ENCODE measurements at regions not wholly inside any gene's neighbourhood (a gene's known extent, or its start where the extent isn't known, plus 50 kb on each side); places are given as distances from the start of the nearest gene placed in this dataset.

DNA sequence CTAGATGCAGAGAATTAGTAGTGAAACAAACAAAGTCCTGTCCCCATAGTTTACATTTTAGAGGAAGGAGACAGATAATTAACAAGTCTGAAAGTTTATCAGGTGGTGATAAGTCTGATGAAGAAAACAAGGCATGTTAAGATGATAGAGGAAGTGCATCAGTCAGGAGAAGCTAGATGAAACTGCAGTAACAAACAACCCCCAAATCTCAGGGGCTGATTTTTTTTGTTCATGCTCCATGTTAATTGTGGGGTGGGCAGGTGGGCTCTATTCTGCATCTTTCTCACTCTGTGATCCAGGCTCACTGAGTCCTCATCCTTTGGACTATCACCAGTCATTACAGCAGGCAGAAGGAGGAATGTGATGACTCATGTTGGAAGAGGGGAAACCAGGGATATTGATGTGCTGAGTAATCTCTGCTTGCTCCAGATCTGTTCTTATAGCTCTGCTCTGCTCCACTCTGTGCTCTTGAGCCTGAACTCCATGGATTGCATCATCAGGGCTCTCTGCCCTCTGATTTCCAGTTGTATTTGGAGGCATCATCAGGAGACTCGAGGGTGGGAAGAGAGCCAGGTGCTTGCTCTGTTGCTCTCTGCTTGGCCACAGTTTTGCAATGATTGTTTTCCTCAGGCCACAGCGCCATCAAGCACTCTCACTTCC is 166.9 kb downstream of the IER5 start:
- DNase-seq (ENCODE audit: low read depth in 3 of 3, low spot score in 1 of 3): no peak

DNA sequence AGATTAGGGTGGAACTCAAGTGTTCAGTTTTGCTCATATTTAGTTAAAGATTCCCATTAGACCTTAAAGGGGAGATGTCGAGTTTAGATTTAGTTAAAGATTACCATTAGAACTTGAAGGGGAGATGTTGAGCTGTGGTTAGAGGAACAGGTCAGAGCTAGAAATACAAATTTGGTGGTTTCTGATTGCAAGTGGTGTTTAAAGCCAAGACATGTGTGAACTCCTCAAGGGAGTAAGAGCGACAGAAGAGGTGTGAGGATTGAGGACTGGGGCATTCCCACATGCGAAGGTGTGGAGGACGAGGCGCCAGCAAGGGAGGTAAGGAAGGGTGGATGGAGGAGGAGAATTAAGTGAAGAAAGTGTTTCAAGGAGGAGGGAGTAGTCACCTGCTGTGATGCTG is 168.6 kb downstream of the IER5 start:
- no peak for DNase-seq (ENCODE audit: low read depth in 3 of 3, low spot score in 1 of 3)

DNA sequence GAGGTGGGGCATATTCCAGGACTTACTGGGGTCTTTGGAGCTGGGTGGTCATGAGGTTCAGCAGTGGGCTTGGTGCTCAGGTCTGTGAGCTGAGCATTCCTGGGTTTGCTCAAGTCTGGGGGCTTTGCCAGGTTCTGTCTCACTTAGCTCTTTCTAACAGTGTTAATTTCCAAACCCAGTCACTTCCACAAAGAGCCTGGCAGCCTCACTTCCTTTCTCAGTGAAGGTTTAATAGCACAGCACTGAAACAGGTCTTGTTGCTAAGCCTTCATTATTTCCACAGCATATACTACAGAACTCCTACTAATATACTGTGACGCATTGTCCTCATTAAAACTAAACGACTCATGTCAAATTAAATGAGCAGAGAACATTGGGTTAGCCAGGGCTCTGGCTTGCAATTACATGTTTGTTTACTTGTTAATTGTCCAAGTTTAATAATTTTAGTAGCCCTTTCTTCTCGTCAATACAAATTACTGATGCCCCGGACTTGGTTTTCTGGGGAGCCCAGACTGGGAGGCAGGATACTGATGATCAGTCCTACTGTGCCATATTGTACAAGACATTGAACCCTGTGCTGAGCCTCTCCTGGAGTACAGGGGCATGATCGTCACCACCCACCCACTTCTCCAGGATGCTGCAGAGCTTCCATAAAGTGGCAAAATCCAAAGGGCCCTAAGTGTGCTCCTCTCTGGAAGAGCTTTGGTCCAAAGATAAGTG is 170.7 kb downstream of the IER5 start:
- no peak for DNase-seq (ENCODE audit: low read depth in 3 of 3, low spot score in 1 of 3)

DNA sequence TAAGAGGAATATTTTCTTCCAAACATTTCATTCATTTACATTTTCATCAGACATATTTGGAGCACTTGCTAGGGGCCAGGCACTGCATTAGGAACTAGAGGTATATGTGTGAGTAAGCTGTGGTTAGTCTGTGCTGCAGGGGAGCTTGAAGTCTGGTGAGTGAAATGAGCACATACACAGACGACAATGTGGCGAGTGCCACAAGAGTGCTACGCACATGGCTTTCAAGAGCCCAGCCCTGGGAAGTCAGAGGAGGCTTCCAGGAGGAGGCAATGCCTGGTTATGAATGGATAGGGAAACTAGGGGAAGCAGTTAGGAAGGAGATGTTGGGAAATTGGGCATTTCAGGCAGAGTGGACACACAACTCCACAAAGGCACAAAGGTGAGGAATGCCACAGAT is 171.8 kb downstream of the IER5 start:
- DNase-seq (ENCODE audit: low read depth in 3 of 3, low spot score in 1 of 3): no peak

DNA sequence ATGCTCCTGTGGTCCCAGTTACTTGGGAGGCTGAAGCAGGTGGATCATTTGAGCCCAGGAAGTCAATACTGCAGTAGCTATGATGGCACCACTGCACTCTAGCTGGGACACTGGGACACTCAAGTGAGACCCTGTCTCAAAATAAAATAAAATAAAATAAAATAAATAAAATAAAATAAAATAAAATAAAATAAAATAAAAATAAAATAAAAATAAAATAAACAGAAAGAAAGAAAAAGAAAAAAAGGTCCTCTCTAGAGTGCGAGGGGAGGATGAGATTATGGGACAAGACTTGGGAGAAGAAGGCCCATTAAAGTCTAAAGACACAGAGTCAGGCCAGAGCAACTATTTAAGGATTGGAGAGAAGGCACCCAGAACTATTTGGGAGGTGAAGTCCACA is 172.5 kb downstream of the IER5 start:
- no peak for DNase-seq (ENCODE audit: low read depth in 3 of 3, low spot score in 1 of 3)

DNA sequence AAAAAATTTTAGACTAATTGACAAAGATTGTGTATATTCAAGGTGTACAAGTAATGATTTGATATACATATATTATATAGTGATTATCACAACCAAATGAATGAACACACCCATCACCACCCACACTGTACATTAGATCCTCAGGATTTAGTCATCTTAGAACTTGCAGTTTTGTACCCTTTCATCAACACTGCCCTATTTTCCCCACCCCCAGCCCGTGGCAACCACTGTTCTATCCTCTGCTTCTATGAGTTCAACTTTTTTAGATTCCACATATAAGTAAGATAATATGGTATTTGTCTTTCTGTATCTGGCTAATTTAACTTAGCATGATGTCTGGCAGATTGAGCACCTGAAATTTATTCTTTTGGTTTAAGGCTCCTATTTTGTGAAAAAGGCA is 173.6 kb downstream of the IER5 start:
- DNase-seq (ENCODE audit: low read depth in 3 of 3, low spot score in 1 of 3): no peak

DNA sequence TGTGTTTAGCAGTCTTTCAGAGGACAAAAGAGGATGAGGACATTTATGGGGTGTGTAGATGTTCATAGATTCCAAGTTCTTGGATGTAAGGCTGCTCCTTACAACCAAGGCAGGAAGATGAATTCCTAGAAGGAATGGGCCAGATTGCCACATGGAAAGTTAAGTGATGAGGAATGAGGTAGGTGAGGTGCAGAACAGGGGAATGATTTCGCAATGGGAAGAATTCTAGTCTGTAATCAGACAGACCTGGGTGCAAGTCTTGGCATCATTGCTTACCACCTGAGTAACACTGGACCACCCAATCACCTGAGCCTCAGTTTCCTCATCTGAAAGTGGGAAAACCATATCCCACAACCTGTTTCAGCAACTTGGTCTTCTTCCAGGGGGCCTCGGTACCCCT is 174.9 kb downstream of the IER5 start:
- no peak for DNase-seq (ENCODE audit: low read depth in 3 of 3, low spot score in 1 of 3)

DNA sequence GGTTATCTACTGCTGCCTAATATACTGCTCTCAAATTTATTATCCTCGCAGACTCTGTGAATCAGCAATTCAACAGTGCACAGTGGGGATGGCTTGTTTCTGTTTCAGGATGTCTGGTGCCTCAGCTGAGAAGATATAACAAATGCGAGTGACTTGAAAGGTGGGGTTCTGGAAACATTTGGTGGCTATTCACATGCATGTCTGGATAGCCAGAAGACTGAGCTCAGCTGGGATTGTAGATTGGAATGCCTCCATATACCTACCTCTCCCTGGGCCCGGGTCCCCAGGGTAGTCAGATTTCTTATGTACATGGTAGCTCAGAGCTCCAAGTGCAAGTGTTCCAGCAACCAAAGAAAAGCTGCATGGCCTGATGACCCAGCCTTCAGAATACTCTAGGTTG is 176.3 kb downstream of the IER5 start:
- DNase-seq (ENCODE audit: low read depth in 3 of 3, low spot score in 1 of 3): no peak

DNA sequence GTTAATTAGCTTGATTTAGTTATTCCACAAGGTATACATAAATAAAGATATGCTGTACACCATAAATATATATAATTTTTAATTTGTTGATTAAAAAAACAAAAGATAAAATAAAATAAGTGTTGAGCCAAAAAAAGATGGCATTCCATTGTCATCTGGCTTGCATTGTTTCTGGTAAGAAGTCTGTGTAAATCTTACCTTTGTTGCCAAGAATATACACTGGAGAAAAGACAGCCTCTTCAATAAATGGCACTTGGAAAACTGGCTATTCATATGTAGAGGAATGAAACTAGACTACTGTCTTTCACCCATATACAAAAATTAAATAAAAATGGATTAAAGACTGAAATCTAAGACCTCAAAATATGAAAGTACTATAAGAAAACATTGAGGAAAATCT is 196.5 kb downstream of the IER5 start:
- no peak for DNase-seq (ENCODE audit: low read depth in 3 of 3, low spot score in 1 of 3)

DNA sequence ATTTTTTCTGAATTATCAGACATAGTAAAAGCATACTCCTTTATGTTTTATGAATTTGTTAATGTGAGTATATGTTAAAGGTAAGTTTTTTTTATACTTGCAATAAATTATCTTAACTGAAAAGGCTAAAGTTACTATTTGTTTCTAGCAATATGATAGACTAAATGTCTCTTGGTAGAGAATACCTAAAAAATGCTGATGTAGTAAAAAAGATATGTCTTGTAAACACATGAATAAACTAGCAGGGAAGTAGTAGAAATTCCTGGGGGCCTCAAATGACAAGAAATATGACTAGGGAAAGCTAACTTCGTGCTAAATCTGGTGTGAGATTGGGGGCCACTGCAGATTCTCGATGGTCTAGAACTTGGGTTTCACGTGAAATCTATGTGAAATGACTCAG is 188.1 kb upstream of the CACNA1E start:
- DNase-seq (ENCODE audit: low read depth in 3 of 3, low spot score in 1 of 3): no peak

DNA sequence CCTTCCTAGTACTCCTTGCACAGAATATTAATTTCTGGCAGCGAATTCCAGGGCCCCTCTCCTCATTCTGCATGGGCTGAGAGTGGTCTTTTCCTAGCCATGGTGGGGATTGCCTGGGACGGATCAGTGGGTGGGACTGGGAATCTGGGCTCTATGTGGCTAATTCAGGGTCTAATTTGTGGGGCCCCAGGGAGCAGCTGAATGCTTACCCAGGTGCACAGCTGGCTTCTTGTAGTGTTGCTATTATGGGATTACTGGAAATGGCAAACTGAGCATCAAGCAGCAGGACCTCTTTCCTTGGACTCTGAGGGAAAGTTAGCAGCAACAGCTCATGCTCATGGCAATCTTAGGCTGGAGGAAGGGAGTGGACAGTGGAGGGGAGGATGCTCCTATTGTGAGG is 187.1 kb upstream of the CACNA1E start:
- no peak for DNase-seq (ENCODE audit: low read depth in 3 of 3, low spot score in 1 of 3)

DNA sequence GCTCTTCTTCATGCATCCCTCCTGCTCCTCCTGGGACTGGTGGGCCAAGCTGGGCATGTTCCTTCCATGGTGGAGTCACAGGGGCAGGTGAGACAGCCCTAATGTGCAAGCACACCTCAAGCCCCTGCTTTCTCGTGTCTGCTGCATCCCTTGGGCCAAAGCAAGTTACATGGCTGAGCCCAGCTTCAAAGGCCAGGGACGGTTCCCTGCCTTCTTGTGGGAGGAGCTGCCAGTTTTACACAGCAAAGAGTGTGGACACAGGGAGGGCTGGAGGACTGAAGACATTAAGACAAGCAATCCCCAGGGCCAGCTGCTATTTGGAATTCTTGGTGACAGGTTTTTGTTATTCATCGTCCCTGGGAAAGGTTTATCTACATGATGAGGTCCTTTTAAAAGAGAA is 175.2 kb upstream of the CACNA1E start:
- DNase-seq (ENCODE audit: low read depth in 3 of 3, low spot score in 1 of 3): no peak

DNA sequence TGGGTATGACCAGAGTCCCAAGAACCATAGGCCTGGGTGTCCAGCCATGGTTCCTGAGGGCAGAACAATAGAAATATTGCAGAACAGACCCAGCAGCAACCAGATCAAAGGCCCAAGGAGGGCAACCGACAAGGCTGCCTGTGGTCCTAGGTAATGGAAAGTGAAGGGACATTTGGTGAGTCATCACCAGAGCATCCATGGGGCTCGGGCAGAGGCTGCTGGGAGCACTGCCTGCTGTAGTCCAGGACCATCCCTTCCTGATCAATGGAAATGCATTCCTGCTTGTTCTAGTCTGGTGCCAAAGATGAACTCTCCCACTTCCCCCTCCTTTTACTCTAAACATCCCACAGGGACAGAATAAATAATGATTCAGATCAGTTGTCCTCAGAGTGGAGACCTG is 172.8 kb upstream of the CACNA1E start:
- no peak for DNase-seq (ENCODE audit: low read depth in 3 of 3, low spot score in 1 of 3)

DNA sequence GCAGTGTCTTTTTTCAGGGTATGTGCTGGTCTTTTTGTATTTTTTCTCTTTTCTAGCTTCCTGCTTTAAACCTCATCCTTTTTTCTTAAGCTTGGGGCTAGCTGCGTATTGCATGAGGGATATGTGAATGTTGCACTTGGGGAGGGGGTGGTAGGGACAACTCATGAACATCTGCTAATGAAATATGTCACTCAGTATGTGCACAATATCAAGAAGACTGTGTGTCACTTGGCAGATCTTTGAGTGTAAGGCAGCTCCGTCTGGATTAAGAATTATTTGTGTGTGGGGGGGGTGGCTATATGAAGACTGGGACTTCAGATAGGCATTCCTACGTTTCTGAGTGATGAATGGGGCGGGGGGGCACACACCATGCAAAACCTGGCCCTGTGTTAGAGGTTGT is 170.4 kb upstream of the CACNA1E start:
- no peak for DNase-seq (ENCODE audit: low read depth in 3 of 3, low spot score in 1 of 3)

DNA sequence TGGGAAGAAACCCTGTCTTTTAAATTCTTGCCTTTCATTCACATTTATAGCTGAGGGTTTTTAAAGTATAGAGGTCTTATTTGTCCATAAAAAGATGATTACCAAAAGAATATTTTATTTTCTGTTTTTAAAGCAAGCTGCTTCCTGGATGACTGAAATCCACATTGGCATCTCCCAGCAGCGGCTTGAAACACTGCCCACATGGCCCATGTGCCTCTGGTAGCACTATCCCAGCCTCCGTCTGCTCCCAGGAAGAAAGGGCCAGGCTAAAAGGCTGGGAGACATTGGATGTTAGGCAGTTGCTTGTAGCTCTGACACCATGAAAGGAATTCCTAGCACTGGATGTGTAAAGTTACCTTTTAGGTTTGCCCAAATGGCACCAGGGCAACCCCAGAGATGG is 169.9 kb upstream of the CACNA1E start:
- no peak for DNase-seq (ENCODE audit: low read depth in 3 of 3, low spot score in 1 of 3)

DNA sequence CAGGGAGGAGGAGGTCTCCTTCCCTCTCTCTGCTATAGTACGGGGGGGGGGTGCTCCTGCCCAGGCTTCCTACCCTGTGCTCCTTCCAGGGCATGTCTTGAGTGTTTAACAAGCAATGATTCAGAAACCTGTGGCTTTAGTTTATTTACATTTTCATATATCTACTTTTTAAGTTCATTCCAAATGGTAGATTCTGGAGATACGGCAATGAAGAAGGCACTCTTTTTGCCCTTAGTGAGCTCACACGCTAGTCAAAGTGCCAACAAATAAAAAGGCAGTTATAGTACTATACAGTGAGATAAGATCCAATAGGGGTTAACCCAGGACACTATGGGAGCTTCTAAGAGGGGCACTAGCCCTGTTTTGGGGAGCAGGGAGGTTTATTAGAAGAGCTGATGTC is 169.3 kb upstream of the CACNA1E start:
- DNase-seq (ENCODE audit: low read depth in 3 of 3, low spot score in 1 of 3): no peak

DNA sequence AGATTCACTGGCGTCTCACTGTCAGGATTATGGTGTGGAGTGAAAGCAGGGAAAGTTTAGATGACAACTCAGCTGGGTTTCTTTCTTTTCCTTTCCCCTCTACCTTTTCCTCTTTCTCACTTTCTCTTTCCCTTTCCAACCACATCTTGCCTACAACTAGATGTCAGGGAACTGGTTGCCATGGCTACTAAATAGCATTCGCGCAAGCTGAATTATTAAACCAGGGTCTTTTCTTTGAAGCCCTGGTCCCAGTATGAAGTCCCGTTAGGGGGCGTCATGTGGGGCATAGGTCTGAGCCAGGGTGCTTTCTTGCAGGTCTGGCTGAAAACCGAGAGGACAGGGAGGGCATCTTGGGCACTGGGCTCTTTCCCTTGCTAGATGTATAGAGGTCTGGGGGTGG is 168.4 kb upstream of the CACNA1E start:
- no peak for DNase-seq (ENCODE audit: low read depth in 3 of 3, low spot score in 1 of 3)

DNA sequence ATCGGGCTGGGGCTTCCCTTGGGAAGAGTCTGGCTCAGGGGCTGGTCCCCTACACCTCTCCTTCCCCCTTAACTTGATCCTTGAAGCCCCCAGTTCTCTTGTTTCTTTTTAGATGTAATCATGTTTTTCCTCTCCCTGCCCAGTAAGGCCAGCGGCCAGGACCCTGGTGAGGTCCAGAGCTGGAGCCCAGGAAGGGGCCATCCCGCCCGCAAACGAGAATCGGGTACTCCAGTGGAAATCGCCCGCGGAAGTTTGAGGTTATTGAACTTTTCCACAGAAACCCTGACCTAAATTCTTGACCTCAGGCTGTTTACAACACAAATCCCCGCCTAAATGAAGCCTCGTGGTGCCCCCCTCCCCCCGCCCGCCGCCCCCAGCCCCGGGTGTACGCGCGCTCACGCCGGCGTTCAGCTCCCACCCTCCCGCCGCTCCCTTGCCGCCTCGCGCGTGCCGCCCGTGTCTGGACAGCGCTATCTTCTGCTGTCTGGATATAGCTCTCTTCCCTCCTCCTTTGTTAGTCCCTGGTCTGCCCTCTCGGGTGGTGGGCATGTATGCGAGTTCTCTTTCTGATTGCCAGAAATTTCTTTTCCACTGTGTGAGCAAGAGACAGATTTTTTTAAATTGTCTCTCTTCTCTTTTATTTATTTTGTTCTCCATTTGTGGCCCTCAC is 165.9 kb upstream of the CACNA1E start:
- no peak for DNase-seq (ENCODE audit: low read depth in 3 of 3, low spot score in 1 of 3)

DNA sequence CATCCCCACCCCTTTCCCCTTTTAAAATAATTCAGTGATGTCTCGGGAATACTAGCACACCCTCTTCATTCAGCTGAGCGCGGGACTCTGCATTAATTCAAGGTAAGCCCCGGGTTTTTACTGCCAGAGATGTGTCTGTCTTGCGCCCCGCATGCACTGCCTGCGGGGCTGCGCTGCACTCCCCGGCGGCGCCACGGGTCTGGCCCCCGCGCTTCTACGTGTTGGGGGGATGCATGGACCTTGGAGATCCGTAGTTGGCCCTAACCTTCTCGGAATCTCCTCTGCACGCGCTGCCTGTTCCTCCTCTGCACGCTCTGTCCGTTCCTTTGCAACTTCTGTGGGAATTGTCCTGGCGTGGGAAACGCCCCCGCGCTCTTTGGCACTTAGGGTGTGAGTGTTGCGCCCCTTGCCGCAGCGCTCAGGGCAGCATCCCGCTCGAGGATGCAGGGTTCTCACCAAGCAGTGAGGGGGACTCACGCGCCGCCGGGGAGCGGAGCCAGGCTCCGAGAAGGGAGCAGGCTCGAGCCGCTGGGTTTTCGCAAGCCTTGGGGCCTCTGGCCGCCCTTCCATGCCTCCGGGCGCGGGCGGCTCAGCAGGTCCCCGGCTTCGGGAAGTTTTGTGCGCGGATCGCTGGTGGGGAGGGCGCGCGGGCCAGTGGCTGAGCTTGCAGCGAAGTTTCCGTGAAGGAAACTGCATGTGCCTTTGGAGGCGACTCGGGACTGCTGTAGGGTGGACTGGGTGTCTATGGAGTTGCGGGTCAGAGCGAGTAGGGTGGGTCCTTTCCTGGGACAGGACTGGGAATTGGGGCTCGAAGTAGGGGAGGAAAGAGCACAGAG is 165.1 kb upstream of the CACNA1E start:
- no peak for DNase-seq (ENCODE audit: low read depth in 3 of 3, low spot score in 1 of 3)

DNA sequence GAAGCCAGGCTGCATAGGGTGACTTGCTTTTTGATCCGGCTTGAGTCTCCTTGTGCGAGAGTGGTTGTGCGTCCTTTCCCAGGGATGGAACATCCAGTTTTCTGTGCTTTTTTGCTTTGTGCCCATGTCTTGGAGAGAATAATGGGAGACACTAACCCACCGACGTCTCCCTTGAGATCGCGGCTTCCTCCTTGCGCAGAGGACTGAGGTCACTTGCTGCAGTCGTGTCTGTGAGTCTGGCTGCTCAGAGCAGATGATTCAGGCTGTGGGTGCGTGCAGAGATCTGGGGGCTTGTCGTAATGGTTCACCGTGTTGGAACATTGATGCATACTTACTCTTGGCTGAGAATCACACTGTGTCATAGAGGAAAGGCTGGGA is 164.5 kb upstream of the CACNA1E start:
- no peak for DNase-seq (ENCODE audit: low read depth in 3 of 3, low spot score in 1 of 3)

DNA sequence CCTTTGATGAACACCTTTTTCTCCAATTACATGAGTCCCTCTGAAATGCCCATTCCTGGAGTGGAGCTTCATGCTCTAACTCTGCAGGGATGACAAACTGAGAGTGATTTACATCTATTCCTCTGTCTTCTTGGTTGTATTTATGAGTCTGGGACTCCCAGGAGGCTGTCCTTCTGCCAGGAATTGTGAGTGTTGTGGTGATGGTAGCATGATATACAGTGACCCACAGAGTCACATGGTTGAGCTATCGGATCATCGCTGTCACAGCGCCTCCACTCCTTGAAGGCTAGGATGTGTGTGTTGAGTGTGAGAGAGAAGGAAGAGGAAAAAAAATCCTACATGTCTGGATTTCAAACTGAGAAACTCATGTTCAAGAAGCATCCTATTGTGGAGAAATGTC is 163.4 kb upstream of the CACNA1E start:
- no peak for DNase-seq (ENCODE audit: low read depth in 3 of 3, low spot score in 1 of 3)
